ENCODE measurements at regions not wholly inside any gene's neighbourhood (a gene's known extent, or its start where the extent isn't known, plus 50 kb on each side); places are given as distances from the start of the nearest gene placed in this dataset.

DNA sequence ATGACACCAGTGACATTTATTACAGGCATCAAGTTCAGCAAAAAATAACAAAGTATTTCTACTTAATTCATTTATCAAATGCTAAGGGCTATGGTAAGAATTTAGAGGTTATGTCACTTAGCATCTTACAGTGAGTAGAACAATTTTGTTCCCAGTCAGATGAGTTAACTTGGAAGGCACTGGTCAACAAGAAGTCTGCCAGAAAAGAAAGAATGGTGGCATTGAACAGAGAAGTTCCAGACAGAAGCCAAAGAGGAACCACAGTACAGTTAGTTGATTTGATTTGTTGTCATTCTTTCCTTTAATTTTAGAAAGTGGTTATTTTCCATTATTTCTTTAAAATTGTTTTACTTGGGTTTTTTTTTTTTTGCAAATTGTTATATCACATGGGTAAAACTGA, 232.2 kb upstream of the PKN2 start:
- TF ChIP-seq POLR2A (IDR thresholded peaks at IDR 0.05) = no peak
- TF ChIP-seq, protein P1, sequence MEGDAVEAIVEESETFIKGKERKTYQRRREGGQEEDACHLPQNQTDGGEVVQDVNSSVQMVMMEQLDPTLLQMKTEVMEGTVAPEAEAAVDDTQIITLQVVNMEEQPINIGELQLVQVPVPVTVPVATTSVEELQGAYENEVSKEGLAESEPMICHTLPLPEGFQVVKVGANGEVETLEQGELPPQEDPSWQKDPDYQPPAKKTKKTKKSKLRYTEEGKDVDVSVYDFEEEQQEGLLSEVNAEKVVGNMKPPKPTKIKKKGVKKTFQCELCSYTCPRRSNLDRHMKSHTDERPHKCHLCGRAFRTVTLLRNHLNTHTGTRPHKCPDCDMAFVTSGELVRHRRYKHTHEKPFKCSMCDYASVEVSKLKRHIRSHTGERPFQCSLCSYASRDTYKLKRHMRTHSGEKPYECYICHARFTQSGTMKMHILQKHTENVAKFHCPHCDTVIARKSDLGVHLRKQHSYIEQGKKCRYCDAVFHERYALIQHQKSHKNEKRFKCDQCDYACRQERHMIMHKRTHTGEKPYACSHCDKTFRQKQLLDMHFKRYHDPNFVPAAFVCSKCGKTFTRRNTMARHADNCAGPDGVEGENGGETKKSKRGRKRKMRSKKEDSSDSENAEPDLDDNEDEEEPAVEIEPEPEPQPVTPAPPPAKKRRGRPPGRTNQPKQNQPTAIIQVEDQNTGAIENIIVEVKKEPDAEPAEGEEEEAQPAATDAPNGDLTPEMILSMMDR (IDR thresholded peaks at IDR 0.05) = no peak
- no peak for DNase-seq (ENCODE audit: low spot score in 2 of 2)
- H3K4me3 ChIP-seq (ENCODE audit: low read depth, poor library complexity, severe bottlenecking) = no peak overlapping the region
- intact Hi-C loops (cut with DNase I; ENCODE audit: low total_unique reads) = no loop called here

DNA sequence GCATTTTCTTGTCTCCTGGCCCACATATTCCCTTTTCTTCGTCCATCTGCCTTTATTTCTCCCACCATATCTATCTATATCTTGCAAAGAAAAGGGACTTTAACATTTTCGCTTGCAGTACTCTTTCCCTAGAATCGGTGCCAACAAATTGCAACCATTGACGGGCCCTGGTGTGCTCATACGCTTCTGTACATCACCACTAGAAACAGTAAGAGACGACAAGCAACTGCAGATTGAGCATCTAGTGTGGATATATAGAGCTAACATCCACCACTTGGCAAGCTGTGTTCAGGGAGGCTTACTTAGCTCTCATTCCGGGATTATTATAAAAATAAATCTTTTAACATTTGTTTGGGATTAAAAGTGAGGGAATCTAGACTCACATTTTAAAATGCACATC, 230.8 kb upstream of the PKN2 start:
- TF ChIP-seq, protein P1 (IDR thresholded peaks at IDR 0.05) = no peak
- intact Hi-C loops (cut with DNase I; ENCODE audit: low total_unique reads) = no loop called here
- WGBS, 2 donors = 85% methylated on average over 7 of the region's 7 CpGs
- no peak for DNase-seq (ENCODE audit: low spot score in 2 of 2)
- no peak overlapping the region for H3K4me3 ChIP-seq (ENCODE audit: low read depth, poor library complexity, severe bottlenecking)

GRCh38 chr1:88454781-88455180, 229.3 kb upstream of the PKN2 start:
- 79 to 81% methylated on average over 4 of the region's 4 CpGs for WGBS, 2 donors
- TF ChIP-seq POLR2A (IDR thresholded peaks at IDR 0.05) = no peak
- TF ChIP-seq, protein P1 (IDR thresholded peaks at IDR 0.05) = no peak
- no peak overlapping the region for H3K4me3 ChIP-seq (ENCODE audit: low read depth, poor library complexity, severe bottlenecking)
- no peak for DNase-seq (ENCODE audit: low spot score in 2 of 2)
- intact Hi-C loops (cut with DNase I; ENCODE audit: low total_unique reads) = no loop called here

DNA sequence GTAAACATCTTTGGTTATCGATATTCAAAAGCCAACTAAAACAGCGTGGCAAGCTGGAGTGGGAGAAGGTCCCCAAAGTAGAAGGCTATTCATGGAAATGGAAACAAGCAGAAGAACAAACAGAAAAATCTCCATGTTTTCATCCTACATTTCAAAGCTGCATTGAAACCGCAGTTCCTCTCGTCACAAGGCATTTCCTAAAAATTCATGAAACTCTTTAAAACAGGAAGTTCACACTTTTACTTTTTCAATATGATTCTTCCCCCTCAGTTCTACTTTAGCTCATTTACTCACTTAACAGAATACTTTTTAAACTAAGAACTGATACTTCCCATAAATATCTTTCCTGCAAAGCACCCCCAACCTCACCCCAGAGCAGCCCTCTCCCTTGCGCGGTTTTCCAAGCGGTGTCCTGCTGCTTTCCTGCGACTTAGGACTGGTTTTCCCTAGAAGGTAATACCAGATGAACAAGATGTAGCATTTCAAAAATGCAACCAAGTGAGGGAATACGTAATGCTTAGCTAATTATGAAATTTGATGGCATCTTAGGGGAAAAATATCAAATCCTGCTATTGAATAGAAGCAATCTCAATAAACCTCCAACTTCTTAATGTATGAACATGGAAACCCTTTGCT, 228.3 kb upstream of the PKN2 start:
- no peak for TF ChIP-seq POLR2A (IDR thresholded peaks at IDR 0.05)
- TF ChIP-seq, protein P1 (IDR thresholded peaks at IDR 0.05) = no peak

DNA sequence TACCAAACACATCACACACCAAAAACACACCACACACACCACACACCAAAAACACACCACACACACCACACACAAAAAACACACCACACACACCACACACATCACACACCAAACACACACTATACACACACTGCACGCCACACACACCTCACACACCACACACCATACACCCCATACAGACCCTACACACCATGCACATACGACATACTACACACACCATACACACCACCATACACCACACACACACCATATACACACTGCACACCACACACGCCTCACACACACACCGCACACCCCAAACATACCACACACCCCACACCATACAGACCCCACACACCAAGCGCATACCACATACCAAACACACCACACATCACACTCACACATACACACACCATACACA, 226.9 kb upstream of the PKN2 start:
- TF ChIP-seq POLR2A (IDR thresholded peaks at IDR 0.05) = no peak
- TF ChIP-seq, protein P1 (IDR thresholded peaks at IDR 0.05) = no peak
- DNase-seq (ENCODE audit: low spot score in 2 of 2) = no peak
- 96% methylated on average over 5 of the region's 5 CpGs for WGBS, 2 donors
- H3K4me3 ChIP-seq (ENCODE audit: low read depth, poor library complexity, severe bottlenecking) = no peak overlapping the region
- intact Hi-C loops (cut with DNase I; ENCODE audit: low total_unique reads) = no loop called here

More for the DNA sequence above, 228.3 kb upstream of the PKN2 start:
- WGBS, 2 donors = 67 to 79% methylated on average over 9 of the region's 9 CpGs
- intact Hi-C loops (cut with DNase I; ENCODE audit: low total_unique reads) = no loop called here
- no peak overlapping the region for H3K4me3 ChIP-seq (ENCODE audit: low read depth, poor library complexity, severe bottlenecking)
- DNase-seq (ENCODE audit: low spot score in 2 of 2) = peak in 1 of 2 donors; percentile 39

- no peak for DNase-seq (ENCODE audit: low spot score in 2 of 2)
- no peak for TF ChIP-seq POLR2A (IDR thresholded peaks at IDR 0.05)
- TF ChIP-seq, protein P1 (IDR thresholded peaks at IDR 0.05) = no peak
Observed at GRCh38 chr1:88461007-88461406, 223.1 kb upstream of the PKN2 start.

More at GRCh38 chr1:88461007-88461406, 223.1 kb upstream of the PKN2 start:
- 63 to 75% methylated on average over 2 of the region's 2 CpGs for WGBS, 2 donors
- H3K4me3 ChIP-seq (ENCODE audit: low read depth, poor library complexity, severe bottlenecking) = no peak overlapping the region
- intact Hi-C loops (cut with DNase I; ENCODE audit: low total_unique reads) = no loop called here

Data from lower leg skin (tissue), 4 donors.